Ishikawa (cell line): ENCODE measurements at regions not wholly inside any gene's neighbourhood (a gene's known extent, or its start where the extent isn't known, plus 50 kb on each side); places are given as distances from the start of the nearest gene placed in this dataset.

ENCODE experiments used
- CEBPB ChIP-seq: IDR thresholded peaks from 2 replicates; pipeline ENCODE4 v1.6.1; 2012
- CREB1 ChIP-seq: IDR thresholded peaks from 2 replicates; pipeline ENCODE4 v1.6.1; 2012; ENCODE audit warnings: low read depth
- EGR1 ChIP-seq: IDR thresholded peaks from 2 replicates; pipeline ENCODE4 v1.6.1; 2012
- EP300 ChIP-seq: IDR thresholded peaks from 2 replicates; pipeline ENCODE4 v1.6.1; 2012; ENCODE audit warnings: borderline replicate concordance
- FOXM1 ChIP-seq: IDR thresholded peaks from 2 replicates; pipeline ENCODE4 v1.6.1; 2012; ENCODE audit warnings: low read depth, borderline replicate concordance
- MAX ChIP-seq: IDR thresholded peaks from 2 replicates; pipeline ENCODE4 v1.6.1; 2012
- NFIC ChIP-seq: IDR thresholded peaks from 2 replicates; pipeline ENCODE4 v1.6.1; 2012
- RAD21 ChIP-seq: IDR thresholded peaks from 2 replicates; pipeline ENCODE4 v1.6.1; 2012; ENCODE audit warnings: low read depth
- REST ChIP-seq: IDR thresholded peaks from 2 replicates; pipeline ENCODE4 v1.6.1; 2012; ENCODE audit warnings: low read depth, mild to moderate bottlenecking
- TAF1 ChIP-seq: IDR thresholded peaks from 2 replicates; pipeline ENCODE4 v1.6.1; 2012; ENCODE audit warnings: low read depth, mild to moderate bottlenecking
- TCF12 ChIP-seq: IDR thresholded peaks from 2 replicates; pipeline ENCODE4 v1.6.1; 2012; ENCODE audit warnings: low read depth
- TEAD4 ChIP-seq: IDR thresholded peaks from 2 replicates; pipeline ENCODE4 v1.6.1; 2012
- USF1 ChIP-seq: IDR thresholded peaks from 2 replicates; pipeline ENCODE4 v1.6.1; 2012
- YY1 ChIP-seq: IDR thresholded peaks from 2 replicates; pipeline ENCODE4 v1.6.1; 2012; ENCODE audit warnings: low read depth
- ZBTB7A ChIP-seq: IDR thresholded peaks from 2 replicates; pipeline ENCODE4 v1.6.1; 2012; ENCODE audit warnings: low read depth

- no peak for TF ChIP-seq TCF12
- no peak for TF ChIP-seq CEBPB
- no peak for TF ChIP-seq TAF1
- TF ChIP-seq YY1, result no peak
- TF ChIP-seq REST, result no peak
Measured at GRCh38 chr2:142291969-142292368, 161.2 kb upstream of the LRP1B start.

- TF ChIP-seq RAD21 (no peak), ZBTB7A (no peak), NFIC (no peak), CEBPB (no peak), EGR1 (no peak), USF1 (no peak), EP300 (no peak), FOXM1 (no peak), TCF12 (no peak), REST (no peak), TAF1 (no peak), YY1 (no peak), MAX (no peak), TEAD4 (no peak), CREB1 (no peak)
Measured at GRCh38 chr2:142290931-142291330, 160.1 kb upstream of the LRP1B start.

- TF ChIP-seq USF1 (no peak), CEBPB (no peak), MAX (no peak), EGR1 (no peak), TCF12 (no peak), YY1 (no peak), CREB1 (no peak), TEAD4 (peak; percentile 92), TAF1 (no peak), EP300 (no peak), ZBTB7A (no peak), REST (no peak), RAD21 (peak; percentile 52), FOXM1 (no peak), NFIC (no peak)
Measured at GRCh38 chr2:142286618-142287017, 155.8 kb upstream of the LRP1B start.

- TF ChIP-seq EGR1, result no peak
- TF ChIP-seq MAX, result no peak
- TF ChIP-seq CEBPB, result no peak
- no peak for TF ChIP-seq CREB1
- no peak for TF ChIP-seq NFIC
- no peak for TF ChIP-seq REST
Measured at GRCh38 chr2:142285480-142285879, 154.7 kb upstream of the LRP1B start.
